GM21360 (cell line): ENCODE measurements at regions not wholly inside any gene's neighbourhood (a gene's known extent, or its start where the extent isn't known, plus 50 kb on each side); places are given as distances from the start of the nearest gene placed in this dataset.
"Not testable (repeated sequence)": the region's sequence is repeated elsewhere in the genome, so short reads cannot be mapped to it uniquely, and the experiment has no call there.

Experiments used
- ATAC-seq: cut with Tn5 transposase; IDR thresholded peaks from one replicate; pipeline ENCODE4 v1.9.1; 2021; ENCODE audit warnings: mild to moderate bottlenecking, moderate library complexity; ENCODE audit not compliant: unreplicated experiment

- ATAC-seq, result no peak
Observed at GRCh38 chr17:5943982-5944381, 126.2 kb upstream of the WSCD1 start.

- ATAC-seq, result no peak
Observed at GRCh38 chr17:5947701-5948180, 122.4 kb upstream of the WSCD1 start.

- ATAC-seq, result no peak
Observed at GRCh38 chr17:5948811-5949210, 121.4 kb upstream of the WSCD1 start.

- ATAC-seq, result no peak
Observed at GRCh38 chr17:5950878-5951277, 119.3 kb upstream of the WSCD1 start.

GRCh38 chr17:5951912-5952311 lies 118.3 kb upstream of the WSCD1 start:
- ATAC-seq, result no peak

GRCh38 chr17:5952518-5952917 lies 117.7 kb upstream of the WSCD1 start:
- no peak for ATAC-seq

- ATAC-seq, result no peak
Observed at GRCh38 chr17:5955764-5956163, 114.4 kb upstream of the WSCD1 start.

- ATAC-seq, result no peak
Observed at GRCh38 chr17:5958850-5959249, 111.3 kb upstream of the WSCD1 start.

- ATAC-seq, result no peak
Observed at GRCh38 chr17:5962371-5962770, 107.8 kb upstream of the WSCD1 start.

GRCh38 chr17:5971969-5972368 lies 98.2 kb upstream of the WSCD1 start:
- no peak for ATAC-seq

GRCh38 chr17:5973410-5973809 lies 96.8 kb upstream of the WSCD1 start:
- no peak for ATAC-seq

- ATAC-seq, result no peak
Observed at GRCh38 chr17:5975661-5976060, 94.5 kb upstream of the WSCD1 start.

GRCh38 chr17:5976251-5976650 lies 93.9 kb upstream of the WSCD1 start:
- no peak for ATAC-seq

GRCh38 chr17:5978496-5978895 lies 91.7 kb upstream of the WSCD1 start:
- ATAC-seq, result no peak

- no peak for ATAC-seq
Observed at GRCh38 chr17:5980941-5981340, 89.2 kb upstream of the WSCD1 start.

GRCh38 chr17:5986644-5987043 lies 83.5 kb upstream of the WSCD1 start:
- ATAC-seq, result no peak

- no peak for ATAC-seq
Observed at GRCh38 chr17:6000426-6000825, 69.8 kb upstream of the WSCD1 start.

- not testable (repeated sequence) for ATAC-seq
Observed at GRCh38 chr17:6003221-6003620, 67.0 kb upstream of the WSCD1 start.

- no peak for ATAC-seq
Observed at GRCh38 chr17:6005939-6006338, 64.2 kb upstream of the WSCD1 start.

- ATAC-seq, result no peak
Observed at GRCh38 chr17:6011206-6011605, 59.0 kb upstream of the WSCD1 start.

- ATAC-seq, result no peak
Observed at GRCh38 chr17:6018788-6019187, 51.4 kb upstream of the WSCD1 start.

- no peak for ATAC-seq
Observed at GRCh38 chr17:6019959-6020358, 50.2 kb upstream of the WSCD1 start.

GRCh38 chr17:6020376-6021010 lies 49.7 kb upstream of the WSCD1 start:
- ATAC-seq, result no peak
